ENCODE measurements at regions not wholly inside any gene's neighbourhood (a gene's known extent, or its start where the extent isn't known, plus 50 kb on each side); places are given as distances from the start of the nearest gene placed in this dataset.

GRCh38 chr1:39141925-39142324 is 62.6 kb upstream of the MACF1 start:
- no peak for DNase-seq

- DNase-seq, result no peak
These were observed 62.0 kb upstream of the MACF1 start for GRCh38 chr1:39142401-39143060.

- DNase-seq, result no peak
These were observed 59.6 kb upstream of the MACF1 start for GRCh38 chr1:39144924-39145323.

DNA sequence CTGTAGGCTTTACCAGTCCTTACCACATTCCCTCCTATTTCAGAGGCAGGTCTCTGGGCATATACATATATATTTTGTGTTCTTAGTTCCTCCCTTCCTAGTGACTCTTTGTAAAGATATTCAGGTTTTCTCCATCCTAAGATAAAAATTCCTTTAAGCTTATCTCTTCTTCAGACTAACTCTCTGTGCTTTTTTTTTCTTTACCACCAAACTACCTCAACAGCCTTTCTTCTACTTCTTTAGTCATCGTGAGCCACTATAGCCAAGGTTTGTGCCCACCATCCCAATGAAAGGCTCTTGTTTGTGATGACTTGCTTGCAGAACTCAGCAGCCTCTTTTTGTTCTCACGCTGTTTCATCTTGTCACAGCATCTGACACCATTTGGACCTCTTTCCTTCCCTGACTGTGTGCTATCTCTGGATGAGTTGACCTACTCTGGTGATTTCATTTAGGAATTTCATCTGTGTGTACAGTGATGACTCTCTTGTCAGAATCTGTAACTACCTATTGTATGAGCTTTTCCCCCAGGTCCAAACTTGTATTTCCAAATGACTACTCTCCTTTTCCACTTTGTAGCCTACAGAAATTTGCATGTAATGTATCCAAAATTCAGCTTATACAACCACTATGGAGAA is 59.0 kb upstream of the MACF1 start:
- DNase-seq, result no peak

DNA sequence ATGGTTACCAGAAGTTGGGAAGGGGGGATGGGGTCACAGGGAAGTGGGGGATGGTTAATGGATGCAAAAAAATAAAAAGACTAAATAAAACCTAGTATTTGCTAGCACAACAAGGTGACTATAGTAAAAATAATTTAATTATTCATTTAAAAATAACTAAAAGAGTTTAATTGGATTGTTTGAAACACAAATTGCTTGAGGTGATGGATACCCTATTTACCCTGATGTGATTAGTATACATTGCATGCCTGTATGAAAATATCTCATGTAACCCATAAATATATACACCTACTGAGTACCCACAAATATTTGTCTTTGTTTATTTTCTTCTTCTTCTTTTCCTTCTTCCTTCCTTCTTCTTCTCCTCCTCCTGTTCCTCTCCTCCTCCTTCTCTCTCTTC is 57.8 kb upstream of the MACF1 start:
- DNase-seq, result no peak

- no peak for DNase-seq
These were observed 57.1 kb upstream of the MACF1 start for GRCh38 chr1:39147099-39148025.

GRCh38 chr1:39148942-39149341 is 55.6 kb upstream of the MACF1 start:
- no peak for DNase-seq

GRCh38 chr1:39149509-39149908 is 55.0 kb upstream of the MACF1 start:
- DNase-seq, result no peak

- no peak for DNase-seq
These were observed 53.7 kb upstream of the MACF1 start for GRCh38 chr1:39150779-39151178.

GRCh38 chr1:39151267-39151666 is 53.2 kb upstream of the MACF1 start:
- no peak for DNase-seq

GRCh38 chr1:39152923-39153322 is 51.6 kb upstream of the MACF1 start:
- DNase-seq, result no peak

- DNase-seq, result no peak
These were observed 50.8 kb upstream of the MACF1 start for GRCh38 chr1:39153684-39154083.

DNA sequence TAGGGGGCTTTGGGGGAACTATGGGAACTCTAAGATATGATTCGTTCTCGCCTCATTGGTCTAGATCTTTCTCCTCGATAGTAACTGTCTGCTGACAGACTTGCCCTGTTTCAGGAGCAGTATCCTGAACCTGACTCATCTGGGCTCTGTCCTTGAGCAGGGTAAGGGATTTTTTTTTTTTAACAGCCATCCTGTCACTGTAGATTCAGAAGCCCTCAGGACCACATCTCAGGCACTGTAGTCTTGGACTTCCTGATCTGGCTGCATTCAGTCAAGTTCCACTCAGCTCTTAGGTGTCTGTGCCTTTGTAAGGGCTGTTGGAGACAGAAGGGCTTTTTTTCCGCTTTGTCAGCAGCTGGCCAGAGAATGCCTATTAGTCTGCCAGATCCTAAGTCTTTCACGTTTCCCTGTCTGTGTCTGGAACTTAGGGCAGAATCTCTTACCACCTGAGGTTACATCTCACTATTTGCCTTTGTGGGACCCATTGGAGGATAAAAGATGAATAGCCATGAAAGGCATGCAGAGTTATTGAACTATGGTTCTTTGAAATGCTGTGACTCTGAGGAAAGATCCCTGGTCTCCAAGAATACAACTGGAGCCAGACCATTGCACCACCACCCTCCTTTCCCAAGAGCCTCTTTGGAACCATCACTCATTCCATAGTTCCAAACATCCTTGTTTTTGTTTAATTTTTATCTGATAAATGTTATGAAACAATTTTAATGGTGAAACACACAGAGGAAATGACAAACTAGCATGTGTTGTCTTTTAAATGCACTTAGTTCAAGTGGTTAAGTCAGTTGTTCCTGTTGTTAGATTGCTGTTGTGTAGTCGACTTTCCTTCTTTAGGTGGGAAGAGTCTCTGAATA is 49.7 kb upstream of the MACF1 start:
- DNase-seq, result no peak
